ENCODE measurements at regions not wholly inside any gene's neighbourhood (a gene's known extent, or its start where the extent isn't known, plus 50 kb on each side); places are given as distances from the start of the nearest gene placed in this dataset.

GRCh38 chr12:89166121-89166520 lies 186.2 kb downstream of the DUSP6 start (continued):
- TF ChIP-seq CTCF (IDR thresholded peaks at IDR 0.05) (no peak), FOXJ3 (CRISPR knock-in tag; IDR thresholded peaks at IDR 0.05) (no peak), GATA2 (CRISPR knock-in tag; IDR thresholded peaks at IDR 0.05) (no peak), REST (IDR thresholded peaks at IDR 0.05; ENCODE audit: low read depth, low read length) (no peak)

- H3K9ac ChIP-seq = no peak overlapping the region
- peaks cover 28% of the 10 kb centered on the region for H3F3A ChIP-seq (replicated peaks; ENCODE audit: insufficient read depth)
- no peak for DNase-seq
- TF ChIP-seq PBX3 (IDR thresholded peaks at IDR 0.05) (no peak), TAF1 (IDR thresholded peaks at IDR 0.05; ENCODE audit: borderline replicate concordance, low read depth, low read length) (no peak), RAD21 (IDR thresholded peaks at IDR 0.05; ENCODE audit: low read length) (no peak), YY1 (IDR thresholded peaks at IDR 0.05; ENCODE audit: low read depth) (no peak), SIN3A (IDR thresholded peaks at IDR 0.05; ENCODE audit: borderline replicate concordance, low read depth, low read length) (no peak), TCF12 (IDR thresholded peaks at IDR 0.05) (no peak), IRF3 (IDR thresholded peaks at IDR 0.05; ENCODE audit: low read depth, low read length) (no peak), FOSL2 (IDR thresholded peaks at IDR 0.05; ENCODE audit: borderline replicate concordance, low read depth) (no peak), USF1 (IDR thresholded peaks at IDR 0.05; ENCODE audit: borderline replicate concordance, low read depth) (no peak)
- no peak overlapping the region for H3K4me3 ChIP-seq (ENCODE audit: low read depth in 2 of 2, low read length in 1 of 2)
- CTCF ChIA-PET = no interaction called here
- H3K27ac ChIP-seq (ENCODE audit: low read depth in 2 of 2, low read length in 1 of 2) = peak overlapping the region in 1 of 2 experiments; percentile 66; a peak in 2 of 4 replicates
- no peaks in the 10 kb centered on the region for H4K20me1 ChIP-seq (ENCODE audit: insufficient read depth)
- no peak overlapping the region for H2AFZ ChIP-seq (ENCODE audit: low read depth)
- no peak overlapping the region for H3K4me2 ChIP-seq
- H3K79me2 ChIP-seq (ENCODE audit: insufficient read depth) = no peaks in the 10 kb centered on the region
- no peaks in the 10 kb centered on the region for H3K27me3 ChIP-seq (ENCODE audit: insufficient read depth)
- H3K36me3 ChIP-seq (replicated peaks in 1 of 2; ENCODE audit: control insufficient read depth in 1 of 2, insufficient read depth in 2 of 2, low read length in 1 of 2) = no peaks in the 10 kb centered on the region
- H3K4me1 ChIP-seq (ENCODE audit: control insufficient read depth in 1 of 2, insufficient read depth in 2 of 2, low read depth in 1 of 2, low read length in 1 of 2) = peaks cover 6 to 31% of the 10 kb centered on the region in 2 experiments
- H3K9me2 ChIP-seq = no peaks in the 10 kb centered on the region
- no peaks in the 10 kb centered on the region for H3K9me3 ChIP-seq
- POLR2A ChIA-PET = interaction anchor here (0.6 kb wide), 1 partner anchor 172 kb away, joined by 4 read pairs; no protein-coding TSS in a partner anchor
Observed at GRCh38 chr12:89165703-89166102, 186.6 kb downstream of the DUSP6 start.
